LHCN-M2 (cell line): ENCODE measurements at regions not wholly inside any gene's neighbourhood (a gene's known extent, or its start where the extent isn't known, plus 50 kb on each side); places are given as distances from the start of the nearest gene placed in this dataset.

Source experiments
- DNase-seq: peaks from one replicate; pipeline ENCODE4 v3.0.0-alpha.2; 2012; ENCODE audit warnings: low read depth

DNA sequence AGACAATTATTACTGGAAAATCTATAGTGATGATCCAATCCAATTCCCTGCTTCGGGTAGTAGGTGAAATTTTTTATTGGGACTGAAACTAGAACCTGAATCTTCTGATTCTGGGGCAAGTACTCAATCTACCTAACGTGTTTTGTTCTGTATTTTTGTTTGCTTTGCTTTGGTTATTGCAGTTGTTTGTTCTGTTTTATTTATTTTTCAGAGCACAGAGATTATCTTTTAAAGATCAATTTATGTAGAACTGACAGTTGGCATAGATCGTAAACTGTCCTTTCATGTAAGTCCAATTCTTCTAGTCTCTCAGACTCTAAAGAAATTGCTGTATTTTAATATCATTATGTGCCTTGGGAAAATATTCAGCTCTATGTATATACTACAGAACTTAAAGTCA, 401.6 kb downstream of the ANXA1 start:
- no peak for DNase-seq

- no peak for DNase-seq
Measured at GRCh38 chr9:73558471-73558870, 406.8 kb downstream of the ANXA1 start.

- DNase-seq: no peak
Measured at GRCh38 chr9:73565026-73565425, 413.4 kb downstream of the ANXA1 start.

GRCh38 chr9:73565833-73566465, 414.3 kb downstream of the ANXA1 start:
- peak; percentile 19 for DNase-seq

DNA sequence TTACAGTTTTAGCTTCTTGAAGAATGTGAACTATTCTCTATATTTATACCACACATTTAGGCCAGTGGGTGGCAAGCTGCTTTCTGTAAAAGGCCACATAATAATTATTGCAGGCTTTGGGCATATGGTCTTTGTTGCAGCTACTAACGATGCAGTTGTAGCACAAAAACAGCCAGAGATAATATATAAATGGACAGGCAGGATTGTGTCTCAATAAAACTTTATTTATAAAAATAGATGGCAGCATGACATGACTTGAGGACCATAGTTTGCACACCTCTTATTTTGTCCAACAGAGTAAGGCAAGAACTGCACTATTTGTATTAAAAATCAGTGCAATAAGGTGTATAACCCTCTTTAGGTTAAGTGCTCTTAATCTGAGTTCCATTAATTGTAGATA, 415.0 kb downstream of the ANXA1 start:
- no peak for DNase-seq

GRCh38 chr9:73573235-73573634, 421.6 kb downstream of the ANXA1 start:
- no peak for DNase-seq

DNA sequence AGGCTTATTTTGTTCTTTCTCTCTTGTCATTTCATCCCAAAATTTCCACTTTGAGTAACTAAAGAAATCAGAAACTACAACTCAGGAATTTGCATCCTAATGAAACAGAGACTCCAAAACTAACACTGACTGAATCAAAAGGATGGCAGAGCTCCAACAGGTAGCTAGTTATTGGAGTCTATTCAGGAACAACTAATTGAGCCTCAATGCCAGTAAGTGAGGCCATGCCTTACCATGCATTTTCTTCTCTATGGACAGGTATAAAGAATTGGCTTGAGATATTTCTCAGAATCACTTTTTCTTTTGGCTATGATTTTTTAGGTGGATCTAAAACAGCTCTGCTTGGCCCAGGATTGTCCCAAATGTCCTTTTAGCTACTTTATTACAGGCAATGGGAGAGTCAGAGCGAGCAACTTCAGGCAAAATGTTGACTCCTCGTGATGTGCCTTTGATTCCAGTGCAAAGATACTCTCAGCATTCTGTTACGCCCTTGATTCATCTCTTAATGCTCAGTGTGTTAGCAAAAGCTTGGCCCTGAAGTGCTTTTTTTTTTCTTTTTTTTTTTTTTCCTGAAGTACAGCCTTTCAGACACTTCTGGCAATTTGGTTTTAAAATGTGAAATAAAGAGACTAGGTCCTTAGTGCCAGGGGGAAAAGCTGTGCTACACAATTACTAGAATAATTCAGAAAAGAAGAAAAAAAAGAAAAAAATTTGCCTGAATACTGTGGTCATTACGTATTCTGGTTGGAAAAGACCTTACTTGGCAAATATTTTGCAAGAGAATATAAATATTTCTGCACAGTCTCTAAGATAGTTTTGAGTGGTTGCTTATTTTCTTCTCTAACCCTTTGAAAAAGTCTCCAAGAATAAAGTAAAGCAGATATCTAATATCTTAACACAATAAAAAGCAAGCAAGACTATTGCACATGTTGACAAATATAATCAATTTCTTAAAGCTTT, 423.7 kb downstream of the ANXA1 start:
- no peak for DNase-seq

DNA sequence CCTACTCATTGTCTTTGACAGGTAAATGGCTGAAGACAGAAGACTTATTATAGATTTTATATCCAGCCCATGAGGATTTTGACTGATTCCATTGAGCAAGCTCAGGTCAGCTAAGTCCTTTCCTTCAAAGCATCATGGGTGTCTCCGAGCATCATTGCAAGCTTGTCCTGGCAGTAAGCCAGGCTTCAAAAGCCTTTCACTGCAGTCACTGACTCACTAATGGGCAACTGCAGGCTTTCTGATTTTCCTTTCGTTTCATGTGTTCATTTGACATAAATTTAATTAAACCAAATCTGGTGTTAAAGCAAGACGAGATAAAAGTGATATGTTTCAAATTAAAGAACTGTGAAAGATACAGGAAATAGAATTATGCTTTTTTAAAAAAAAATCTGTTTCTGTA, 426.2 kb downstream of the ANXA1 start:
- DNase-seq: peak; percentile 7

DNA sequence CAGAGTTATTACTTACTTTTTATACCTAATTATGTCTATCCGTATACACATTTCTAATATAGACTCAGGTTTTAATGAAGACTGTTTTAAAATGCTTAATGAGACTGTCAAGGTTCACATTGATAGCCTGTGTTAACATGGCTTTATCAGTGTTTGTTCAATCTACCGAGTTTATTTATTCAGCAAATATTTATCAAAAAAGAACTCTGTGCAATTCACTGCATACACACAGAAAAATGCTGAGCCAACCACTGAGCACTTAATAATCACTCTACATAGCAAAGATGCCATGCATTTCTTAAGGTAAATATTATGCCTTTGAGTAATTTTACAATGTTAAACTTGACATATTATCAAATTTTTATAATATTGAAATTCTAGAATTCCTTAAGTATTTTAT, 428.2 kb downstream of the ANXA1 start:
- DNase-seq: no peak

DNA sequence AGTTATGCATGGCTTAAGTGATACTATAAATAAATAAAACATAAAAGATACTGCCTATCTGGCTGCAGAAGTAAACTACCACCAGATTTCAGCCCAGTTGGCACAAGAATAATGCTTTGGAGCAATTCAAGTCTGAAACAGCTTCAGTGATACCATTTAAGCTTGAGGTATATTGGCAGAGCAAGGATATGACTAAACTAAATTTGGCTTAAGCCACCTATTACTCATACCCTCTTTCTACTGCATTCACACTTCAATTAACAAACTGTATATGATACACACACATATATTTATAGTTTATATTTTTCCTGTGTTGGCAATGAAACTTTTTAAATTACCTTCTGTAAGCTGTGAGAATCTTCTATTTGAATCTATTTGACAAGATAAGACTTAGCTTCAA, 431.9 kb downstream of the ANXA1 start:
- no peak for DNase-seq

DNA sequence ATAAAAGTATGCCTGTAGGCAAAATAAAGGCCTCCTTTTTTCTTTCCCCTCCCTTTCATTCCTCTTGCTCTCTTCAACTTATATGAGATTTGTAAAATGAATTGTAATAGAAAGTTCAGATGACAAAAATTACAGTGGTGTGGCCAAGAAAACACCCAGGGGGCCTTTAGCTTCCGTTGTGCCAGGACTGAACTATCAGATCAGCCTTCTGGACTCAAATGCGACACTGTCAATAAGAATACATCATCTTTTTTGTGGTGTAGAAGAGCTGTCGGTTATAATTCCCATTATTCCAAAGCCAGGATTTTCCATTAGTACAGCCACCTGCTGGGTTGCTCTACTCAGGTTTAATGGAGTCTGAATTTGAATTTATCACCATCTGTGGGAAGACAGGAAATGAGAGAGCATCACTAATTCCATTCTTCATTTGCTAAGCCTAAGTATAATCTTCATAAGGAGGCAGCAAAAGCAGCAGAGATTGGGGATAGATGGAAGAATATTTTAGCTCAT, 443.4 kb downstream of the ANXA1 start:
- no peak for DNase-seq

DNA sequence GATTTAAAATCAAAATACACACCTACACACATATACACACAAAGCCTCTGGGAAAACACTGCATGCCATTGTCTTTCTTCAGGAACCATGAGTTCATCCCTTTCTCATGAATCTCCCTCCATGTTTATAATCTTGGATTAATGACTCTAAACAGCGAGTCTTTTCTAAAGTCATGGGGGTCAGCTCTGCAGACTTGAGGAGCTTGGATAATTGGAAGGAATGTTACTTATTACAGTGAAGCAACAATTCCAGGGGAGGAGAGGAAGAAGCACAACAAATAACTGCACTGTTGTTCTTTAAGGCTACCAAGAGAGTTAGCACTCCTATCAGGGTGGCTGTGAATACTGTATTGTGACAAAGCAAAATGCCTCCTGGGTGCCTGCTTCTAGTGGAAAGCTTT, 444.7 kb downstream of the ANXA1 start:
- DNase-seq: no peak

DNA sequence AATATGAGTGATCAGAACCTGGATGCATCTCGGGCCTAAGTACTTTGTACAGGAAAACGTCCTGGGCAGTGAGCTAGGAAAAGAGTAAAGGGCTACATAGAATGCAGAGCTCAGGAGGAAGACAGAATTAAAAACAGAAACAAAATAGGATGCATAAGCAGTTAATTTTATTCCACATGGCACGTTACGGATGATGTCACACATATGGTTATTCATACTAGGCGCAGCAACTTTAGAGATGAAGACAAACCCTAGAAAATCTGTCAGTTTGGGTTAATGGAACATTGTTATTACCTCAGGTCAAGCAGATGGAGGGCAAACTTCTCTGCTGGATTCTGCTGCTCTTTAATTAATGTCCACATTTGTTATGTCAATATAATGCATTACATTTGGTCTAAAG, 445.4 kb downstream of the ANXA1 start:
- DNase-seq: no peak

DNA sequence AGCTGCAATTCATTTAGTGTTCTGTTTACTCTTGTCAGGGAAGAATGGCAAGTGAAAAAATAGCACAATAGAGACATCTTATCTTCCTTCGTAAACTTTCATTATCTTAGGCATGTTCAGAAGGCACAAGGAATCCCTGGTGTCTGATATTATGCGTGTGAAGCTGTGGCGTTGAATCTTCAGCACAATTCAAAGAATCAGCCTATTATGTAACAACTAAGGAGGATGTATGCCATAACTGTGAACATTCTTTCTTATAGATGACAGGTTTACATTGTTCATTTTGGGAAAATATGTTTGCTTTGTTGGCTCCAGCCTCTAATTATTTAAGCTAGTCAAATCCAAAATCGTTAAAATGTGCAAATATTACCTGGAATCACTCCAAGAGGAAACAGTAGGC, 446.1 kb downstream of the ANXA1 start:
- no peak for DNase-seq

DNA sequence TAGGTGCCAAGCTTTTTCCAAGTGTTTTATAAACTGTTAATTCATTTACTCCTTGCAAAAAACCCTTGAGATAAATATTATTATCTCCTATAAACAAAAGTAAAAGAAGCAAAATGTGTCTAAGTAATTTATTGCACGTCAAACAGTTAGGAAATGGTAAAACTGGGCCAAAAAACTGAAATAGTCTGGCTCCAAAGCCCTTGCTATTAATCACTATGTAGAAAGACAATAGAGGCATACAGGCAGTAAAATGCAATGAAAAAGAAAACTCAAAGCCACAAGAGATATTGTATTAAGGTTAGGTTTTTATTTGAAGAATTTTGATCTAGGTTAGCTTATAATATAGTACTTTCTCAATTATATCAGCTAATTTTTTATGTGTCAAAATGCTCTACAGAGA, 457.7 kb downstream of the ANXA1 start:
- no peak for DNase-seq

DNA sequence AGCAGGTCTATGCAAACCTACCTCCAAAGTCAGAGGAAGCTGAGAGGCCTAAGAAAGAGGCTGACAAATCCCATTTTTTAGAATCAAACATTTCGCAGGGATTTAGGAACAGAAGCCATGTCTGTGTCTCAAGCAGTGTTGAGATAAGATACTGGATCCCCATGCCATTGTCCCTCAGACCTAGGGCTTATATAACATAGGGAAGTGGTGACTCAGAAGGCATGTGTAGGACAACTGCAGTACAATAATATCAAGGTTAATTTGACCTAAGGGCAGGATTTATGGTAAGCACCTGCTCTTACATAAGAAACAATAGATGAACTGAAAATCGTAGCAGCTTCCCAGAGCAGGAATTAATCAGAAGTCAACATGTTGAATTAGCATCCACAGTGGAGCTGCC, 459.4 kb downstream of the ANXA1 start:
- no peak for DNase-seq

DNA sequence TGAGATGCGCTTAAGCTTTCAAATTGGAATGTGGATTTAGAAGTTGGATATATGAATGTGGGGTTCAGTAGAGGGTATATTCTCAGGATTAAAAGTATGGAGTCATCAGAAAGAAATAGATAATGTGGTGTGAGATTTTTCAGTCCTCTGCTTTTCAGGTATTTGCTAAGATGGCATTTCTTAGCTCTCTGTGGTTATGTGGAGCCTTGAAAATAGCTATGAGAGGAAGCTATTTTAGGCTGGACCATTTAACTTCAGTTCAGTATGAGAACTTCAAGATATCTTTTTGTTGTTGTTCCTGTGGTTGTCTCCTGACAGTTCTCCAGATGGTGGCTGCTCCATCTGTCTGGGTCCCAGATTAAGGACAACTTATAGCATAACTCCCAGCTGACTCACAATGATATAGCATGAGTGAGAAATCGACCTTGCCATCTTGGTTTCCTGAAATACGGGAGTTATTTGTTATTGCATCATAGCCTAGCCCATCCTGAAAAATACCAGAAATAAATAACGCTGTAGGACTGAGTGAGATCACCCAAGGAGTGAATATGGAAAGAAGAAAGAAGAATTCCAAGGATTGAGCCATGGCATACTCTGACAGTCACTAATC, 461.5 kb downstream of the ANXA1 start:
- DNase-seq: peak; percentile 0

- no peak for DNase-seq
Measured at GRCh38 chr9:73615557-73615956, 463.9 kb downstream of the ANXA1 start.

DNA sequence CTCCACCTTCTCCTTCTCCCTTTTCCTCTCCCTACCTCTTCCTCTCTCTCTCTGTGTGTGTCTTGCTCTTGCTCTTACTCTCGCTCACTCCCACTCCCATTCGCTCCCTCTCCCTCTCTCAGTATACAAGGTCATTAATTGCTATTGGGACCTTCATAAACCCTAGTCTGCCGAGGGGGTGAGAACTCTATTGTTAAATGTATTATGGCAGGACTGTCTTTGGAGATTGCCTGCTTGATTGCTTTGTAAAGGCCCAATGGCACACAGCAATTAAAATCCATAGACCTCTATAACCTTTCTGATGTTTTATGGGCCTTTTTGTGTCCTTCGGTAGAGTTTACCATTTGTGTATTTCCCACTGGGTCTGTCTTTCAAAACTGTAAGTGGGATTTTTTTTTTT, 465.9 kb downstream of the ANXA1 start:
- DNase-seq: no peak

DNA sequence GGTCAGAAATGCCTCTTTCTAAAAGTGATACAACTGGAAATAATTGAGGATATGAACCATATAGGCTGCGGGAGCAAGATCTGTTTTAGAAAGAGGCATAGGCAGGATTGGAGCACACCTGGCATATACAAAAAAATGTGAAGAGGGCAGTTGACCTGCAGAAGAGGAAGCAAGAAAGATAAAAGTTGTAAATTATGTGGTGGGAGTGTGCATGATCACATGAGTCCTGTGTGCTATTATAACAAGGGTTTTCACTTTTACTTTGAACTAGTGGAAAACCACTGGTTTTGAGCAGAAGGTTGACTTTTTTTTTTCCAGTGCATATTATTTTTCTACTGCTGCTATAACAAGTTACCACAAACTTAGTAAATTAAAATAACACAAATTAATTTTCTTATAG, 489.3 kb downstream of the ANXA1 start:
- no peak for DNase-seq

DNA sequence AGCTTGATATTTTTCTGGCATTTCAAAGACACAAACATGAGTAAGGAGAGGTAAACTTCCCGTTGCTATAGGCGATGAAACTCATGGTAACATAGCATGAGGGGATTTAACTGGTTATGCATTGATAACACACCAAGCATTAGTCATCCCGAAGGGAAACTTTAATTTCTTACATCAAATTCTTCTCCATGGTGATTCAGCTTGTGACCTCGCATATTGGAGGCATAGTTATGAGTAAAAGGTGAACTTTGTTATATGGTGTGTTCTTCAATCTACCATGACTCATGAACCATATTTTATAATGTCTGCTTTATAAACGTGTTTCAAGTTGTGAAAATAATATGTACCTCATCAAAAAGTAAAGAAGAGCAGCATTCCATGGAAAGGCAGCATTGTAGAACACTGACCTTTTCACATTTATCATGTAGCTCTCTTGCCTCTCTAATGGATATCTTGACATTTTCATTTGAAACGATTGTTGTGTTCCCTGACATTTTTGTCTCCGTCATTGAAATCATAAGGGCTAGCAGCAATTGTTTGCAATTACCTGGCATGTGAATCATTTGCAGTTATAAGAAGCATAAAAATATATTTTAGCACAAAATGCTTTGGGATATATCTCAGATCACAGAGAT, 491.8 kb downstream of the ANXA1 start:
- DNase-seq: no peak

- no peak for DNase-seq
Measured at GRCh38 chr9:73647560-73647959, 495.9 kb downstream of the ANXA1 start.
